IgD-negative memory B cell (primary cell): ENCODE measurements at regions not wholly inside any gene's neighbourhood (a gene's known extent, or its start where the extent isn't known, plus 50 kb on each side); places are given as distances from the start of the nearest gene placed in this dataset.

Experiments
- H3K27ac Mint-ChIP-seq, 3 donors: one replicate each; pipeline ENCODE4 v1.8.0; 2020 to 2022; ENCODE audit warnings: mild to moderate bottlenecking in 3 of 3, mixed read lengths in 3 of 3, moderate library complexity in 1 of 3
- H3K27me3 Mint-ChIP-seq: one replicate; pipeline ENCODE4 v1.8.0; 2021; ENCODE audit warnings: mixed read lengths
- H3K36me3 Mint-ChIP-seq: one replicate; pipeline ENCODE4 v1.8.0; 2020; ENCODE audit warnings: mild to moderate bottlenecking, mixed read lengths
- H3K4me1 Mint-ChIP-seq, 3 donors: one replicate each; pipeline ENCODE4 v1.8.0; 2020 to 2022; ENCODE audit warnings: mixed read lengths in 3 of 3, mild to moderate bottlenecking in 1 of 3
- H3K4me3 Mint-ChIP-seq, 4 donors: one replicate each; pipeline ENCODE4 v1.8.0; 2020 to 2022; ENCODE audit warnings: mild to moderate bottlenecking in 4 of 4, mixed read lengths in 4 of 4, moderate library complexity in 3 of 4
- H3K9me3 Mint-ChIP-seq, 3 donors: one replicate each; pipeline ENCODE4 v1.8.0; 2020 to 2021; ENCODE audit warnings: mixed read lengths in 3 of 3, mild to moderate bottlenecking in 1 of 3

DNA sequence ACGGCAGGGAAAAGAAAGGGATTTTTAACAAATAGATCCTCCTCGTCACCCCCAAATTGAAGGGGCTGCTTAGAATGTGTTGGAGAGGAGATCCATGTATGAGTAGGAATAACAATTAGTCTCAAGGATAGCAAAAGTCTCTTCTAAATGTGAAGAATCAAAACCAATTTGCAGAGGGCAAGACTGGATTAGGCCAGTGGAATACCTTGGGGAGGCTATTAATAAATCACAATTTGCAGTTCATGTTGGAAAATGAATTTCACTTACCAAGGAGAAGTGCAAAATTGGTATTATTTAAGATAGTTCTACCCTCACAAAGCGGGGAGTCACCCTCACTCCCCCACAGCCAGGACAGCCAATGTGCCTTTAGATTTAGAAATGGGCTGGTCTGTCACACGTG is 299.8 kb upstream of the SLC30A5 start:
- no peaks in the 10 kb centered on the region for H3K36me3 Mint-ChIP-seq
- no peaks in the 10 kb centered on the region for H3K9me3 Mint-ChIP-seq
- peaks cover 14% of the 10 kb centered on the region for H3K27me3 Mint-ChIP-seq
- no peak overlapping the region for H3K27ac Mint-ChIP-seq
- H3K4me1 Mint-ChIP-seq, result peaks cover 0 to 4% (median 0%) of the 10 kb centered on the region in 3 donors
- no peak overlapping the region for H3K4me3 Mint-ChIP-seq

DNA sequence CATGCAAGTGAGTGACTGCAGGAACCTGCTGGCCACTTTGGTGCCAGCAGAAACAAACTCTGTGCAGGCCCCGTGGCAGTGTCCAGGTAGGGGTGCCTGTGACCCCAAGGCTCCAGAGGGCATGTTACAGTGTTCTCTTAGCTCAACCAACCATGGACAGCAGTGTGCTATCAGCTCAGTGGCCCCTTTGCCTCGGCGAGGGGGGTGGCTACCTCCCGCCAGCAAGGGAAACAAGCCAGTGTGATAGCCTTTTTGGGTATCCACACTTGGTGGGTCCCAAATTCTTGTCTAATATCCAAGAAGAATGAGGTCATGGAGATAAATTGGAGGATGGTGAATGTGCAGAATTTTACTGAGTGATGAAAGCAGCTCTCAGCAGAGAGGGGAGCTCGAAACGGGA is 298.6 kb upstream of the SLC30A5 start:
- Mint-ChIP-seq H3K27me3 (peaks cover 14% of the 10 kb centered on the region), H3K36me3 (no peaks in the 10 kb centered on the region), H3K4me3 (no peak overlapping the region), H3K9me3 (no peaks in the 10 kb centered on the region), H3K27ac (no peak overlapping the region), H3K4me1 (peaks cover 0 to 4% (median 0%) of the 10 kb centered on the region in 3 donors)

DNA sequence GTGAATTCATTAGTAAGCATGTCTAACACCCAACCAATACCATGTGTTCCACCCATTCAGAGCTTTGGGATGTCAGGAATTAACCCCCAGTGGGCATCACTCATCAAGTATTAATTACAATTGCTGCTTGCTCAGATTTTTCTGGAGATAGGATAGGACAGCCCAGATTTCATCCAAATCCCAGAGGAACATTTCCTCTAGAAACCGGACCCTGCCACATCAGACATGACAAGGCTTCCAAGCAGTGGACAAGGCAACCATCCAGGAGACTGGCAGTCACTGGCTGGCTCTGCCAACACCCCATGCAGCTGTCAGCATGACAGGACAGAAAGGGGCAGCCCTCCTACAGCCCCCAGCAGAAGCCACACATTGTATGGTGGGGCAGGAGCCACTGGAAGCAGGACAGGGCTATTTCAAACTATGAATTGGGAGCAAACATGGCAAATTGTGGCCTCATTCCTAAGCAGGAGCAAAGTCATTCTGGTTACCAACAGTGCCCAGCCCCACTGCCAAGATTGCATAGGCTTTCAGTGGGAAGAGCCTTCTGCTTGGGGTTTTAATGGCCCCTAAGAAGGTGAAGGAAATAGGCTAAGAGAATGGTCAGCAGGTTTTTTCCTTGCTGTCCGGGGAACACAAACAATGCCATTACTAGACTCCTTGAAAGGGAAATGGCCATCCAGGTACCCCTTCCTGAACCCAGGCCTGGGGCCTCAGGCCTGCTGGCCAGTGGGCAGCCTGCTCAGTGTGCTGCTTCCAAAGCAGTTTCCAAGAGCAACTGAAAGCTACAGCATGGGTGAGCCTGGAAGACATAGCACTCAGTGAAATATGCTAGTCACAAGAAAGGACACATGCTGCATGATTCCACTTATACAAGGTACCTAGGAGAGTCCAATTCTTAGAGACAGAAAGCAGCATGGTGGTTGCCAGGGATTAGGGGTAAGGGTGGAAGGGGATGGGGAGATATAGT is 294.7 kb upstream of the SLC30A5 start:
- H3K4me3 Mint-ChIP-seq, result no peak overlapping the region
- H3K4me1 Mint-ChIP-seq, result peaks cover 0 to 2% (median 0%) of the 10 kb centered on the region in 3 donors
- H3K9me3 Mint-ChIP-seq, result no peaks in the 10 kb centered on the region
- no peaks in the 10 kb centered on the region for H3K36me3 Mint-ChIP-seq
- H3K27ac Mint-ChIP-seq, result no peak overlapping the region
- peaks cover 10% of the 10 kb centered on the region for H3K27me3 Mint-ChIP-seq

DNA sequence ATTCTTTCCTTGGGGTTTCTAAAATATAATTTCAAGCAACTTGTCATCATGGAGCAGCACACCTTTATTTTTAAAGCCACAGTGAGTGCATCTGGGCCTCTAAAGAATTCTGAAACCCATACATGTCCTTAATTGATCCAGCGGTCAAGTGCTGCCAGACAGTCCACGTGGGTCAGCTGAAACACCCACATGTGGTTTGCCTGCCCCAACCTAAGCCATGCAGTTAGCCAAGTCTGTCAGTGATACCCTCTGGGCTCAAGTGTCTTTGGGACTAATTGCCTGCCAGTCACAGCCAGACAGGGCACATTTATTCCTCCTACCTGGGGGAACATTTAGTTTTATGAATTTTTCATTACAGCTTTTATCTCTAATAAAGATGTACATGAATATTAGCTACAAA is 291.4 kb upstream of the SLC30A5 start:
- Mint-ChIP-seq H3K27ac (no peak overlapping the region), H3K4me3 (no peak overlapping the region), H3K9me3 (no peaks in the 10 kb centered on the region), H3K36me3 (no peaks in the 10 kb centered on the region), H3K4me1 (no peaks in the 10 kb centered on the region), H3K27me3 (peaks cover 2% of the 10 kb centered on the region)

DNA sequence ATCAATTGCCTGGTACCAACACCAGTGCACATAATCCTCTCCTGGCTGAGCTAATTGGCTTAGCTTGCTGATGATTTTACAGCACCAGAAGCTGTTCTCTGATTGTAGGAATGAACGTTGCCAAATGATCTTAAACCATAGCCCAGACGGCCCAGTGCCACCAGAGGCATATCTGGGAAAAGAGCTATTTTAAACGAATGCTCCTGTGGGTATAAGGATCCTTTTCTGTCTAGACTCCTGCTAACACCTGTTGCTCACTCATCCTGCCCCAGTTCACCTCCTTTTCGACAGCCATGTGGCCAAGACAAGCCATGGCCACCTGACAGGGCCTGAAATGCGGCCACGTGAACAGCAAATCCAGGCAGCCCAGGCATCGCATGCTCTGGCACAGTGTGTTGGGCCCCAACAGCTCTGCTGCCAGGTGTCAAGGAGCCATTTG is 289.9 kb upstream of the SLC30A5 start:
- H3K4me1 Mint-ChIP-seq, result no peaks in the 10 kb centered on the region
- H3K4me3 Mint-ChIP-seq, result no peak overlapping the region
- H3K27ac Mint-ChIP-seq, result no peak overlapping the region
- peaks cover 0 to 1% (median 0%) of the 10 kb centered on the region in 3 donors for H3K9me3 Mint-ChIP-seq
- H3K36me3 Mint-ChIP-seq, result no peaks in the 10 kb centered on the region
- H3K27me3 Mint-ChIP-seq, result no peaks in the 10 kb centered on the region

DNA sequence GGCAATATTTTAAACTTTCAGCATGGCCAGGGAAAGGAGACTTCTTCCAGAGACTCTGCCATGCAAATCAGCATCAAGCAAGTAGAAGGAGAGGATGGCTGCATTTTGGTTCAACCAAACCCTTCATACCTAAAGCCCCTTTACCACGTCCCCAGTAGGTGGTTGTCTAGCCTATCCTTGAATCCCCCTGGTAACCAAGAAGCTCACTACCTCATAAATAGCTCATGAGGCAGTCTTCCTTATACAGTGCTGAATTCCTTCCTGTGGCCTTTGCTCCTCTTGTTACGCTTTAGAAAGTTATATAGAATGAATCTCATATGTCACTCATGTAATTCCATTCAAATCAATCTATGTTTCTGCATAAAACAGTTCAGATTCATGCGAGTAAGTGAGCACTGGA is 289.5 kb upstream of the SLC30A5 start:
- Mint-ChIP-seq H3K36me3 (no peaks in the 10 kb centered on the region), H3K27me3 (no peaks in the 10 kb centered on the region), H3K4me3 (no peak overlapping the region), H3K9me3 (peaks cover 0 to 1% (median 0%) of the 10 kb centered on the region in 3 donors), H3K27ac (no peak overlapping the region), H3K4me1 (no peaks in the 10 kb centered on the region)

DNA sequence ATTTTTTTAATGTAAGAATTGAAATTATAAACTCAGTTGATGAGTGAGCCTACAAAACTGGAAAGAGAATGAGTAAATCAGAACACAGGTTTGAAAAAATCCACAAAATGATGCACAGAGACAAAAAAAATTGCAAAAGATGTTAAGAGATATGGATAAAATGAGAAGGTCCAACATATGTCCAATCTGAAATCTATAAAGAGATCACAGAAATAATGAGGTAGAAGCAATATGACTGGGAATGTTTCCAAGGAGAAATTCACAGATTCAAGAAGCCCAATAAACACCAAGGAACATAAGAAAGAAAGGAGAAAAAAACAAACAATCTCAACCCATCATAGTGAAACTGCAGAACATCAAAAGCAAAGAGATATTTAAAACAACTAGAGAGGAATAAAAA is 288.4 kb upstream of the SLC30A5 start:
- H3K27me3 Mint-ChIP-seq, result no peaks in the 10 kb centered on the region
- H3K4me1 Mint-ChIP-seq, result no peaks in the 10 kb centered on the region
- H3K36me3 Mint-ChIP-seq, result no peaks in the 10 kb centered on the region
- no peak overlapping the region for H3K27ac Mint-ChIP-seq
- H3K4me3 Mint-ChIP-seq, result no peak overlapping the region
- peaks cover 0 to 1% (median 0%) of the 10 kb centered on the region in 3 donors for H3K9me3 Mint-ChIP-seq

DNA sequence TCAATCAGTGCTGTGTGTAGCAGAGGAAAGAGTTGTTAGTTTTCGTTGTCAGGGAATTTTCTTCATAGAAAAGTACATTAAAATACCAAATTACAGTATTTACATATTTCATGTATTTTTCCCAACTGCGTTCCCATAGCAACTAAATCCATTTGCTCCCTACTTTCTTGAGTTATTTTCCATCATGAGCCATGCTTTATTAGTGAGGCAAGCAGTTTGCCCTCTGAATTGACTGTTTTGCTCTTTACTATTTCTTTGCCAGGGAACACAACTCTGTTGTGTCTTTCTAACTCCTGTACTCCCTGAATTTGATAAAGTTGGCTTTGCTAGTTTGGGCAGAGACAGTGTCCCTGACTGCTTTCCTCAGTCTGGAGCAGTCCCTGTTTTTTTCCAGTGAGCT is 276.2 kb upstream of the SLC30A5 start:
- Mint-ChIP-seq H3K4me3 (no peak overlapping the region), H3K27me3 (peaks cover 6% of the 10 kb centered on the region), H3K27ac (no peak overlapping the region), H3K9me3 (no peaks in the 10 kb centered on the region), H3K4me1 (no peaks in the 10 kb centered on the region), H3K36me3 (no peaks in the 10 kb centered on the region)

DNA sequence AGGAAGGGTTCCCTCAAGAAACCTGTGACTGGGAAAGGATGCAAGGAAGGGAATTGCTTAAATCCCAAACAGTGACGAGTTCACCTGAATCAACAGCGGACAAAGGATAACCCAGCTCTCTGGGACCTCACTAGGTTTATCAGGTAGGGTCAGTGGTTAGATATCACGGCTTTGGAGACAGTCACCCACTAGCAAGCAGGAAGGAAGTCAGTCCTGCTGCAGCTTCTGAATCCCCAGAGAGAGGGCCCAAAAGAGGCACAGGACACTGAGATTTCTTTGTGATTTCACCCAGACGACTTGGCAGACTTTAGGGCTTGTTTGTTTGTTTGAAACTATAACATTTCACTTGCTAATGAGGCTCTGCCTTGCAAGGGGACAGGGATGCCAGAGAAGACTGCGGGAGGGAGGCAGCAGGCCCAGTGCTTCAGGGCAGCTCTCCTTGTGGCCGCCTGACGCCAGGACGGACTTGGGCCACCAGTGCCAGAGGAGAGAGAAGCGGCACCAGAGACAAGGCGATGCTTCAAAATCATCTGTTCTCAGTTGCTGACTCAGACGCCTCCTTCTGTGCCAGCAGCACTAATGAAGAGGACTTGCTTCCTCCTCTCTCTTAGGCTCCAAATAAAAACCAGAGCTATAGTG is 275.6 kb upstream of the SLC30A5 start:
- Mint-ChIP-seq H3K4me1 (no peaks in the 10 kb centered on the region), H3K27ac (no peak overlapping the region), H3K36me3 (no peaks in the 10 kb centered on the region), H3K27me3 (peaks cover 6% of the 10 kb centered on the region), H3K9me3 (no peaks in the 10 kb centered on the region), H3K4me3 (no peak overlapping the region)

DNA sequence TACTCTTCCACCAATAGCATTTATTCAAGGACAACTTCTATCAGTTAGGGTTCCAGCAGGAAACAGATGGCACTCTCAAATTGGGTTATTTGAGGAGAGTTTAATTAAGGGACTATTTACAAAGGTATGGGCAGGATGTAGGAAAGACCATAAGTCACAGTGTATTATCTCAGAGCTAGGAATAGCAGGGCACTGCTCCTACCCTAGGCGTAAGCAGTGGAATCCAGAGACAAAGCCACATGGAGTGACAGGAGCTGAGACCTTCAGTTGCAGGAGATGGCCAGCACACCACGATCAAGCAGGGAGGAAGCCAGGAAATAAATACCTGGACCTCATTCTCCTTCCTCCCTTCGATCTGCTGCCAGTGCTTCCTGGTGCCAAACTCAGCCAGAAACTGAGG is 274.9 kb upstream of the SLC30A5 start:
- H3K27me3 Mint-ChIP-seq, result peaks cover 4% of the 10 kb centered on the region
- no peaks in the 10 kb centered on the region for H3K36me3 Mint-ChIP-seq
- no peaks in the 10 kb centered on the region for H3K4me1 Mint-ChIP-seq
- H3K27ac Mint-ChIP-seq, result no peak overlapping the region
- no peak overlapping the region for H3K4me3 Mint-ChIP-seq
- H3K9me3 Mint-ChIP-seq, result no peaks in the 10 kb centered on the region

DNA sequence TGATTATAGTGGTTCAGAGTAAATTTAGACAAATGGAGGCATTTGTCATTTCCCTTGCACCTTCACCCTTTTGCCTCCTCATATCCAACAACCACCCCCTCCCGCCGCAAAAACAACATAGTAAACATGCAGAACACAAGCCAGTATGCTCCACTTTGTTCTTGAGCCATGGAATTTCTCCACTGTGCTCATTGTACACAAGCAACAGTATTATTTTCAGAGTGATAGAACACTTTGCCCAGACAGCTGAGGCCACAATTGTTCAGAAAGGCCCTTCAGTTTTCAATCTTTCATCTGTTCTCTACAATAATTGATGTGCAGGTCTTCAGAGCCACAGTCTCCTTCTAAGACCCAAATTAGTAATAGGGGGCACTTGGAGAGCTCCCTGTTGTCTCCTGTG is 272.8 kb upstream of the SLC30A5 start:
- H3K27me3 Mint-ChIP-seq, result peaks cover 3% of the 10 kb centered on the region
- H3K36me3 Mint-ChIP-seq, result no peaks in the 10 kb centered on the region

DNA sequence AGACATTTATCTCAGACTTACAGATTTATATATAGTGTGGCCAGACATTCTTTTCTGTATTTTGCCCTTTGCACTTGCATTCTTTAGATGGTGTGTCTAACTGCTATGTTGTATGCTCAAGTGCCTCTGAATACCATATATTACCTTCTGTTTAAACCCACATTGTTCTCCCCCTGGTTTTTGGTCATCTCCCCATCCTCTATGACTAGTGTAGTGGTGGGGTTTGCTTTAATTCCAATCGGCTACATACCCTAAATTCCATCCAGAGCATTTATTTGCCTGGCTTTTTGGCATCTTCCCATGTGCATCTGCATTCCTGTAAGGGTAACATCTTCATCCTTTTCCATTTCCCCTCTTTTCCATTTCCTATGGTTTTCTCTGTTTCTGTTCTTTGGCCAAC is 271.0 kb upstream of the SLC30A5 start:
- Mint-ChIP-seq H3K9me3 (peaks cover 0 to 2% (median 0%) of the 10 kb centered on the region in 3 donors), H3K27ac (no peak overlapping the region), H3K4me1 (no peaks in the 10 kb centered on the region), H3K4me3 (no peak overlapping the region), H3K36me3 (no peaks in the 10 kb centered on the region), H3K27me3 (peaks cover 1% of the 10 kb centered on the region)

More for the DNA sequence above, 272.8 kb upstream of the SLC30A5 start:
- peaks cover 0 to 2% (median 0%) of the 10 kb centered on the region in 3 donors for H3K9me3 Mint-ChIP-seq
- H3K27ac Mint-ChIP-seq, result no peak overlapping the region
- H3K4me3 Mint-ChIP-seq, result no peak overlapping the region
- H3K4me1 Mint-ChIP-seq, result no peaks in the 10 kb centered on the region

DNA sequence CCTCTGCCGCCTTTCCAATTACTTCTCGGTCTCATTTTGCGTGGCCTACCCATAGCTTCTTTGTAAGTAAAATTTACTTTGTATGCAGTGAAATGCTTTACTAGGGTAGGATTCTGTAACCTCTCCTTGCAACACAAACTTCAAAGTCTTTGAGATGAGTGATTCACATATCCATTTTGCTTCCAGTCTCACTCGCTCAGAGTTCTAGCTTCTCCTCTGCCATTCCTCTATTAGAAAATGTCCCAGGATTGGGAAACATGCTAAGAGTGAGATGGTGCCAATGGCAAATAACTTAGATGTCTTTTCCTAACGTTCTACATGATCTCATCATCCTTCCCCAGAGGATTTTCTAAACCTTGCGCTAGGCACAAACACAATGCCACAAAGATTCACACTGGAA is 270.5 kb upstream of the SLC30A5 start:
- H3K36me3 Mint-ChIP-seq, result no peaks in the 10 kb centered on the region
- H3K9me3 Mint-ChIP-seq, result peaks cover 0 to 2% (median 0%) of the 10 kb centered on the region in 3 donors
- H3K4me1 Mint-ChIP-seq, result no peaks in the 10 kb centered on the region
- peaks cover 1% of the 10 kb centered on the region for H3K27me3 Mint-ChIP-seq
- no peak overlapping the region for H3K27ac Mint-ChIP-seq
- H3K4me3 Mint-ChIP-seq, result no peak overlapping the region

DNA sequence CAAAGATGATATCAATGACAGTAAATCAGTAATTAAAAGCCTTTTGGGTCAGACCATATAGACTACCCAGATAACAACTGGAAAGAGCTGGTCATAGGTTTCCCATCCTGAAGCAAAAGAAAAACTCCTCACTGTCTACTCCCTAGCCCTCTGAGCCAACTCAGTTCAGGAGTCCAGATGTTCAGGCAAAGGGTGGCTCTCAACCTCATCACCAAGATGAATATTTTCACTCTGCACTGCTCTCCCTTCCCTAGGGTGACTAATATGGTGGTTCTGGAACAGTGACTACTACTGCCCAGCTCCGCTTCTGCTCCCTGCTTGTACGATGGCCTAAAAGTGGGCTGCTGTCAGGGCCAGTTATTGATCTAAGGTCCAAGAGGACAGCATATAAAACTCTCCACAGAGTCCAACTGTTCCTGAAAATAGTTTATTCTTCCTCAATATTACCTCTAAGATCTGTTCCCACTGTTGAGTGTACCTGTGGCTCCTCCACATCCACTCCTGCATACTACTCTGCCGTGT is 263.4 kb upstream of the SLC30A5 start:
- Mint-ChIP-seq H3K4me1 (no peaks in the 10 kb centered on the region), H3K4me3 (no peak overlapping the region), H3K36me3 (no peaks in the 10 kb centered on the region), H3K27ac (no peak overlapping the region), H3K9me3 (peaks cover 0 to under 1% (median 0%) of the 10 kb centered on the region in 3 donors), H3K27me3 (peaks cover 5% of the 10 kb centered on the region)

DNA sequence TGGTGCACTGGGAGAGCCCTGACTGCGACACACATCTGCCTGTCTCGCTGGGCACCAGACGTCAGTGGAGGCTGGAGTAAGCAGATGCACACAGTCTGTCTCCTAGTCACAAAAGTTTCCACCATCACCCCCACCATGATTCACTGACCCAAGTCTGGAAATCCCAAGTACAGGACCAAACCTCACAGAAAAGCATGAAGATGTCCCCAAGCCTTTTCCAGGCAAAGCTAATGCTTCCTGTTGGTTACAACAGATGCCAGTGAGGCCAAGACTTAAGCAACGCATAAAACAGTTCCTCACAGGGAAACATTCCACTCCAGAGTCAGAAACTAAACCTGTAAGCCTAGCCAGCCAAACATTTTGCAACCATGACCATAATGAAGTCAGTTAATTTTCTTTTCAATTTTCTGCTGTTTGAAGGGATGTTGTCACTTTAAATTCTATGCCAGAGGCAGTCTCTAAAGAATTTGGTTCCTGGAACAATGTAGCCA is 259.3 kb upstream of the SLC30A5 start:
- Mint-ChIP-seq H3K4me3 (no peak overlapping the region), H3K27ac (no peak overlapping the region), H3K4me1 (peaks cover 0 to 2% (median 0%) of the 10 kb centered on the region in 3 donors), H3K27me3 (peaks cover 5% of the 10 kb centered on the region), H3K9me3 (no peaks in the 10 kb centered on the region), H3K36me3 (peaks cover 2% of the 10 kb centered on the region)
